ENCODE measurements at regions not wholly inside any gene's neighbourhood (a gene's known extent, or its start where the extent isn't known, plus 50 kb on each side); places are given as distances from the start of the nearest gene placed in this dataset.

- H3K36me3 ChIP-seq (ENCODE audit: control insufficient read depth in 1 of 2, insufficient read depth in 2 of 2, low read length in 2 of 2) = no peaks in the 10 kb centered on the region
- no peaks in the 10 kb centered on the region for H3K9me3 ChIP-seq (ENCODE audit: control insufficient read depth in 1 of 2, low read length in 2 of 2)
- no peak overlapping the region for H3K27ac ChIP-seq (ENCODE audit: low read depth, low read length)
- H3K4me1 ChIP-seq (ENCODE audit: control insufficient read depth in 1 of 2, insufficient read depth in 2 of 2, low read length in 2 of 2) = no peaks in the 10 kb centered on the region
- H3K9ac ChIP-seq (ENCODE audit: low read depth in 1 of 2, low read length in 2 of 2) = no peak overlapping the region
- no peaks in the 10 kb centered on the region for H3K27me3 ChIP-seq (ENCODE audit: control insufficient read depth in 1 of 2, insufficient read depth in 2 of 2, low read length in 2 of 2)
- H3K4me3 ChIP-seq (ENCODE audit: low read depth in 1 of 2, low read length in 2 of 2) = no peak overlapping the region
These were observed 810.6 kb upstream of the NR2F2 start for GRCh38 chr15:95519887-95520286.

DNA sequence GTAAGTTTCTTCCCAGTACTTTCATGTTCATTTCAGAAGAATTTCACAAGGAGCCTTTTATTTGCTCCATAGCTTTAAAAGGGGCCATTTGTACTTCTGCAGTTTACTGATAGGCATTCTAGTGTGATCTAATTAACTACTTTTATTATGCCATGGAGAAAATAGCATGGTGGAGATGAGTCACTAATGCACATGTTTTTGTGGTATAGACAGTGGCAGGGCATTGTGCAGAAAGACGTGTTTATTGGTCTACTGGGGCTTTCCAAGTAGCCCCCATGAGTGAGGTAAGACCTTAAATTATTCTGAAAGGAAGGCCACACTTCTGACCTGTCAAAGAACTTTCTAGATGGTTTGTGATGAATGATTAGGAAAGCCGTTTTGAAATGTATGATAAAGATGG lies 810.0 kb upstream of the NR2F2 start:
- Histone ChIP-seq H3K4me3 (ENCODE audit: low read depth in 1 of 2, low read length in 2 of 2) (no peak overlapping the region), H3K4me1 (ENCODE audit: control insufficient read depth in 1 of 2, insufficient read depth in 2 of 2, low read length in 2 of 2) (no peaks in the 10 kb centered on the region), H3K36me3 (ENCODE audit: control insufficient read depth in 1 of 2, insufficient read depth in 2 of 2, low read length in 2 of 2) (no peaks in the 10 kb centered on the region), H3K9me3 (ENCODE audit: control insufficient read depth in 1 of 2, low read length in 2 of 2) (no peaks in the 10 kb centered on the region), H3K27me3 (ENCODE audit: control insufficient read depth in 1 of 2, insufficient read depth in 2 of 2, low read length in 2 of 2) (no peaks in the 10 kb centered on the region), H3K27ac (ENCODE audit: low read depth, low read length) (no peak overlapping the region), H3K9ac (ENCODE audit: low read depth in 1 of 2, low read length in 2 of 2) (no peak overlapping the region)

- no peaks in the 10 kb centered on the region for H3K9me3 ChIP-seq (ENCODE audit: control insufficient read depth in 1 of 2, low read length in 2 of 2)
- H3K36me3 ChIP-seq (ENCODE audit: control insufficient read depth in 1 of 2, insufficient read depth in 2 of 2, low read length in 2 of 2) = no peaks in the 10 kb centered on the region
- no peaks in the 10 kb centered on the region for H3K27me3 ChIP-seq (ENCODE audit: control insufficient read depth in 1 of 2, insufficient read depth in 2 of 2, low read length in 2 of 2)
- no peaks in the 10 kb centered on the region for H3K4me1 ChIP-seq (ENCODE audit: control insufficient read depth in 1 of 2, insufficient read depth in 2 of 2, low read length in 2 of 2)
- no peak overlapping the region for H3K27ac ChIP-seq (ENCODE audit: low read depth, low read length)
- H3K9ac ChIP-seq (ENCODE audit: low read depth in 1 of 2, low read length in 2 of 2) = no peak overlapping the region
- no peak overlapping the region for H3K4me3 ChIP-seq (ENCODE audit: low read depth in 1 of 2, low read length in 2 of 2)
These were observed 809.6 kb upstream of the NR2F2 start for GRCh38 chr15:95520922-95521321.

- H3K36me3 ChIP-seq (ENCODE audit: control insufficient read depth in 1 of 2, insufficient read depth in 2 of 2, low read length in 2 of 2) = no peaks in the 10 kb centered on the region
- no peaks in the 10 kb centered on the region for H3K4me1 ChIP-seq (ENCODE audit: control insufficient read depth in 1 of 2, insufficient read depth in 2 of 2, low read length in 2 of 2)
- H3K9me3 ChIP-seq (ENCODE audit: control insufficient read depth in 1 of 2, low read length in 2 of 2) = peaks cover 0 to 2% of the 10 kb centered on the region in 2 donors
- H3K4me3 ChIP-seq (ENCODE audit: low read depth in 1 of 2, low read length in 2 of 2) = no peak overlapping the region
- no peak overlapping the region for H3K9ac ChIP-seq (ENCODE audit: low read depth in 1 of 2, low read length in 2 of 2)
- H3K27me3 ChIP-seq (ENCODE audit: control insufficient read depth in 1 of 2, insufficient read depth in 2 of 2, low read length in 2 of 2) = no peaks in the 10 kb centered on the region
- no peak overlapping the region for H3K27ac ChIP-seq (ENCODE audit: low read depth, low read length)
These were observed 808.0 kb upstream of the NR2F2 start for GRCh38 chr15:95522533-95522932.

GRCh38 chr15:95528920-95529319 lies 801.6 kb upstream of the NR2F2 start:
- Histone ChIP-seq H3K9me3 (ENCODE audit: control insufficient read depth in 1 of 2, low read length in 2 of 2) (peaks cover 0 to 2% of the 10 kb centered on the region in 2 donors), H3K27me3 (ENCODE audit: control insufficient read depth in 1 of 2, insufficient read depth in 2 of 2, low read length in 2 of 2) (no peaks in the 10 kb centered on the region), H3K36me3 (ENCODE audit: control insufficient read depth in 1 of 2, insufficient read depth in 2 of 2, low read length in 2 of 2) (no peaks in the 10 kb centered on the region), H3K9ac (ENCODE audit: low read depth in 1 of 2, low read length in 2 of 2) (no peak overlapping the region), H3K4me1 (ENCODE audit: control insufficient read depth in 1 of 2, insufficient read depth in 2 of 2, low read length in 2 of 2) (no peaks in the 10 kb centered on the region), H3K27ac (ENCODE audit: low read depth, low read length) (no peak overlapping the region), H3K4me3 (ENCODE audit: low read depth in 1 of 2, low read length in 2 of 2) (no peak overlapping the region)

DNA sequence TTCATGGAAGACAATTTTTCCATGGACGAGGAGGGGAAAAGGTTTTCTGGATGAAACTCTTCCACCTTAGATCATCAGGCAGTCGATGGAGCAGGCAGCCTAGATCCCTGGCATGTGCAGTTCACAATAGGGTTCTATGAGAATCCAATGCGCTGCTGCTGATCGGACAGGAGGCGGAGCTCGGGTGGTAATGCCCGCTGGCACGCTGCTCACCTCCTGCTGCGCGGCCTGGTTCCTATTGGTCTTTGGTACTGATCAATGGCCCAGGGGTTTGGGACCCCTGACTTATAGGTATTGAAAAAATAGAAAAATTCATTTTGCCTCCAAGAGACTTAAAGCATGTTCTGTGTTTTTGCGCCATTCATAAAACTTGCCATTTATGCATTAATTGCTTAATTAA lies 793.9 kb upstream of the NR2F2 start:
- H3K4me3 ChIP-seq (ENCODE audit: low read depth in 1 of 2, low read length in 2 of 2) = no peak overlapping the region
- H3K9ac ChIP-seq (ENCODE audit: low read depth in 1 of 2, low read length in 2 of 2) = no peak overlapping the region
- H3K4me1 ChIP-seq (ENCODE audit: control insufficient read depth in 1 of 2, insufficient read depth in 2 of 2, low read length in 2 of 2) = no peaks in the 10 kb centered on the region
- H3K27me3 ChIP-seq (ENCODE audit: control insufficient read depth in 1 of 2, insufficient read depth in 2 of 2, low read length in 2 of 2) = no peaks in the 10 kb centered on the region
- H3K9me3 ChIP-seq (ENCODE audit: control insufficient read depth in 1 of 2, low read length in 2 of 2) = no peaks in the 10 kb centered on the region
- no peaks in the 10 kb centered on the region for H3K36me3 ChIP-seq (ENCODE audit: control insufficient read depth in 1 of 2, insufficient read depth in 2 of 2, low read length in 2 of 2)
- no peak overlapping the region for H3K27ac ChIP-seq (ENCODE audit: low read depth, low read length)

- Histone ChIP-seq H3K9ac (ENCODE audit: low read depth in 1 of 2, low read length in 2 of 2) (no peak overlapping the region), H3K27ac (ENCODE audit: low read depth, low read length) (no peak overlapping the region), H3K4me3 (ENCODE audit: low read depth in 1 of 2, low read length in 2 of 2) (no peak overlapping the region), H3K36me3 (ENCODE audit: control insufficient read depth in 1 of 2, insufficient read depth in 2 of 2, low read length in 2 of 2) (no peaks in the 10 kb centered on the region), H3K27me3 (ENCODE audit: control insufficient read depth in 1 of 2, insufficient read depth in 2 of 2, low read length in 2 of 2) (no peaks in the 10 kb centered on the region), H3K4me1 (ENCODE audit: control insufficient read depth in 1 of 2, insufficient read depth in 2 of 2, low read length in 2 of 2) (no peaks in the 10 kb centered on the region), H3K9me3 (ENCODE audit: control insufficient read depth in 1 of 2, low read length in 2 of 2) (no peaks in the 10 kb centered on the region)
These were observed 791.8 kb upstream of the NR2F2 start for GRCh38 chr15:95538693-95539092.

DNA sequence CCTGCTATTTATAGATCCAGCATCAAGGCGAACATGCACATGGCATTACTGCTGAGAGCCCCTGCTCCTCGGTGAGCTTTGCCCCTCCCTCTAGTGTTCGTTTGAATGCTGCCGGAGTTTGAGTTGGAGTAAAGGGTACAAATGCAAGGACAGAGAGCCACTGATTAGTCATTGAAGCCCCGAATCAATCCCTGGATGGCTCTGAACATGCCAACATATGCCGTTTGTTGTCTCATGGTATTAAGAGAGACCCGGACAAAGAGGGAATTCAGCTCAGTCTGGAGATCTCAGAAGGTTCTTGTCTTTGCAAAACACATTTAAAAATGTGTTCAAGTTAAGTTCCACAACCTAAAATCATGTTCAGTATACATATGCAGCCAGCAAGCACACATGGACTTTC lies 789.2 kb upstream of the NR2F2 start:
- no peak overlapping the region for H3K27ac ChIP-seq (ENCODE audit: low read depth, low read length)
- no peaks in the 10 kb centered on the region for H3K27me3 ChIP-seq (ENCODE audit: control insufficient read depth in 1 of 2, insufficient read depth in 2 of 2, low read length in 2 of 2)
- no peak overlapping the region for H3K9ac ChIP-seq (ENCODE audit: low read depth in 1 of 2, low read length in 2 of 2)
- no peak overlapping the region for H3K4me3 ChIP-seq (ENCODE audit: low read depth in 1 of 2, low read length in 2 of 2)
- no peaks in the 10 kb centered on the region for H3K4me1 ChIP-seq (ENCODE audit: control insufficient read depth in 1 of 2, insufficient read depth in 2 of 2, low read length in 2 of 2)
- no peaks in the 10 kb centered on the region for H3K9me3 ChIP-seq (ENCODE audit: control insufficient read depth in 1 of 2, low read length in 2 of 2)
- no peaks in the 10 kb centered on the region for H3K36me3 ChIP-seq (ENCODE audit: control insufficient read depth in 1 of 2, insufficient read depth in 2 of 2, low read length in 2 of 2)

GRCh38 chr15:95549168-95549738 lies 781.2 kb upstream of the NR2F2 start:
- Histone ChIP-seq H3K36me3 (ENCODE audit: control insufficient read depth in 1 of 2, insufficient read depth in 2 of 2, low read length in 2 of 2) (no peaks in the 10 kb centered on the region), H3K27me3 (ENCODE audit: control insufficient read depth in 1 of 2, insufficient read depth in 2 of 2, low read length in 2 of 2) (no peaks in the 10 kb centered on the region), H3K9me3 (ENCODE audit: control insufficient read depth in 1 of 2, low read length in 2 of 2) (no peaks in the 10 kb centered on the region), H3K27ac (ENCODE audit: low read depth, low read length) (no peak overlapping the region), H3K4me1 (ENCODE audit: control insufficient read depth in 1 of 2, insufficient read depth in 2 of 2, low read length in 2 of 2) (no peaks in the 10 kb centered on the region), H3K9ac (ENCODE audit: low read depth in 1 of 2, low read length in 2 of 2) (no peak overlapping the region), H3K4me3 (ENCODE audit: low read depth in 1 of 2, low read length in 2 of 2) (no peak overlapping the region)

DNA sequence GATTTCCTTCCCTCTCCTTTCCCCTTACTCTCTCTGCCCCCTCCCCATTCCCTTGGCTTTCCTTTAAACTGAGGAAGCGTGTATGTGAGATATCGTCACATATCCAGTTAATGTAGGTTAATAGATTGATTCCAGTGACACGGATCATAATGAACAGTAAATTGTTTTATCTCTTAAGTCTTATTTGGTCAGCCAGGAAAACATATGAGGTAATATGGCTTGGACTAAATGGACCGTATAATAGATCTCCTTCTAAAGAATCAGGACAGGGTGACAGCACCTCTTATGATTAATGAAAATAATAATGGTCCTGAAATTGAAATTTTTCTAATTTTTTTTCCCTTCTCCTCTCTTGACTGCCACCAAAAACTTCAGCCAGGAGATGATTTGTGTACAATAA lies 779.8 kb upstream of the NR2F2 start:
- no peaks in the 10 kb centered on the region for H3K9me3 ChIP-seq (ENCODE audit: control insufficient read depth in 1 of 2, low read length in 2 of 2)
- H3K4me3 ChIP-seq (ENCODE audit: low read depth in 1 of 2, low read length in 2 of 2) = no peak overlapping the region
- no peak overlapping the region for H3K9ac ChIP-seq (ENCODE audit: low read depth in 1 of 2, low read length in 2 of 2)
- no peaks in the 10 kb centered on the region for H3K27me3 ChIP-seq (ENCODE audit: control insufficient read depth in 1 of 2, insufficient read depth in 2 of 2, low read length in 2 of 2)
- H3K4me1 ChIP-seq (ENCODE audit: control insufficient read depth in 1 of 2, insufficient read depth in 2 of 2, low read length in 2 of 2) = no peaks in the 10 kb centered on the region
- no peaks in the 10 kb centered on the region for H3K36me3 ChIP-seq (ENCODE audit: control insufficient read depth in 1 of 2, insufficient read depth in 2 of 2, low read length in 2 of 2)
- no peak overlapping the region for H3K27ac ChIP-seq (ENCODE audit: low read depth, low read length)

- no peak overlapping the region for H3K27ac ChIP-seq (ENCODE audit: low read depth, low read length)
- H3K4me1 ChIP-seq (ENCODE audit: control insufficient read depth in 1 of 2, insufficient read depth in 2 of 2, low read length in 2 of 2) = no peaks in the 10 kb centered on the region
- H3K9ac ChIP-seq (ENCODE audit: low read depth in 1 of 2, low read length in 2 of 2) = no peak overlapping the region
- no peaks in the 10 kb centered on the region for H3K36me3 ChIP-seq (ENCODE audit: control insufficient read depth in 1 of 2, insufficient read depth in 2 of 2, low read length in 2 of 2)
- H3K9me3 ChIP-seq (ENCODE audit: control insufficient read depth in 1 of 2, low read length in 2 of 2) = no peaks in the 10 kb centered on the region
- no peaks in the 10 kb centered on the region for H3K27me3 ChIP-seq (ENCODE audit: control insufficient read depth in 1 of 2, insufficient read depth in 2 of 2, low read length in 2 of 2)
- H3K4me3 ChIP-seq (ENCODE audit: low read depth in 1 of 2, low read length in 2 of 2) = no peak overlapping the region
These were observed 774.3 kb upstream of the NR2F2 start for GRCh38 chr15:95556225-95556624.

Data from duodenal mucosa (tissue), 2 donors.